ENCODE measurements at regions not wholly inside any gene's neighbourhood (a gene's known extent, or its start where the extent isn't known, plus 50 kb on each side); places are given as distances from the start of the nearest gene placed in this dataset.

GRCh38 chr17:77070888-77071279 is 69.9 kb upstream of the SEC14L1 start:
- Mint-ChIP-seq H3K9me3 (no peaks in the 10 kb centered on the region), H3K4me1 (ENCODE audit: low read depth) (peaks cover 1% of the 10 kb centered on the region), H3K36me3 (ENCODE audit: low read depth) (no peaks in the 10 kb centered on the region), H3K27me3 (ENCODE audit: low read depth) (peaks cover 24% of the 10 kb centered on the region), H3K4me3 (no peak overlapping the region), H3K27ac (no peak overlapping the region)
- intact Hi-C loops (cut with micrococcal nuclease), result no loop called here
- CTCF ChIA-PET, result no interaction called here
- DNase-seq, result no peak

- Mint-ChIP-seq H3K4me3 (no peak overlapping the region), H3K4me1 (ENCODE audit: low read depth) (no peaks in the 10 kb centered on the region), H3K9me3 (no peaks in the 10 kb centered on the region), H3K27me3 (ENCODE audit: low read depth) (peaks cover 29% of the 10 kb centered on the region), H3K36me3 (ENCODE audit: low read depth) (no peaks in the 10 kb centered on the region), H3K27ac (no peak overlapping the region)
- intact Hi-C loops (cut with micrococcal nuclease), result no loop called here
- DNase-seq, result no peak
- CTCF ChIA-PET, result no interaction called here
These were observed 68.8 kb upstream of the SEC14L1 start for GRCh38 chr17:77071925-77072490.

DNA sequence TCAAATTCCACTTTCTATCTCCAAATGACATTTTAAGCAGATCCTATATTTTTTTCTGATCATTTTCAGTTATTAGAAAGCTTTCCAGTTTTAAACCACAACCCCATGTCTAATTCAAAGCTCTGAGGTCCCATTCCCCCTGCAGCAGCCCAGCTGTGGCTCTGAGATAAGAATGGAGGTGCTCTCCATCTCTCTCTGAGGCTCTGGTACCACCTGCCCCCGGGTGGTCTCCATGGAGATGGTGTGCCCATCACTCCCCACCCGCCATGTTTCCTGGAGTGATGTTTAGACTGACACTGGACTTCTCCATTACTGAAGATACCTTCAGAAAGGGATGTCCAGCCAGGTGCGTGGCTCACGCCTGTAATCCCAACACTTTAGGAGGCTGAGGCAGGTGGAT is 68.1 kb upstream of the SEC14L1 start:
- H3K27me3 Mint-ChIP-seq (ENCODE audit: low read depth), result peaks cover 26% of the 10 kb centered on the region
- H3K27ac Mint-ChIP-seq, result no peak overlapping the region
- DNase-seq, result no peak
- intact Hi-C loops (cut with micrococcal nuclease), result no loop called here
- no peaks in the 10 kb centered on the region for H3K36me3 Mint-ChIP-seq (ENCODE audit: low read depth)
- H3K4me1 Mint-ChIP-seq (ENCODE audit: low read depth), result no peaks in the 10 kb centered on the region
- CTCF ChIA-PET, result no interaction called here
- H3K9me3 Mint-ChIP-seq, result no peaks in the 10 kb centered on the region
- H3K4me3 Mint-ChIP-seq, result no peak overlapping the region

DNA sequence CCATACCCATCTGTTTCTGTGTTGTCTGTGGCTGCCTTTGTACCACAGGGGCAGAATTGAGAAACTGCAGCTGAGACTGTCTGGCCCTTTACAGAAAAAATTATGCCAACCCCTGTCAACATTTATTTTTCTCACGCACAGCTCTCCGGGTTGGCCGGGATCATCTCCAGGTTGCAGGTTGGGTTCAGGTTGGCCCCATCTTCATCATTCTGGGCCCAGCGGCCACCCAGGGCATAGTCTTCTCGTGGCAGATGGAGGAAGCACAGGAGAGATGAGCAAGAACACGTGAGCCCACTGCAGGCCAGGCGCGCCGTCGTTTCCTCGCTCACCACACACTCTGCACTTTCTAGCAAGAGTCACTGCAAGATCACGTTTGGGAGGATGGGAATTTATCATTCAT is 66.1 kb upstream of the SEC14L1 start:
- Mint-ChIP-seq H3K36me3 (ENCODE audit: low read depth) (no peaks in the 10 kb centered on the region), H3K27ac (no peak overlapping the region), H3K27me3 (ENCODE audit: low read depth) (peaks cover 24% of the 10 kb centered on the region), H3K4me3 (no peak overlapping the region), H3K9me3 (no peaks in the 10 kb centered on the region), H3K4me1 (ENCODE audit: low read depth) (no peaks in the 10 kb centered on the region)
- intact Hi-C loops (cut with micrococcal nuclease), result no loop called here
- CTCF ChIA-PET, result interaction anchor here (1.1 to 2.0 kb wide), 3 partner anchors 12 to 18 kb away, joined by 4 to 7 read pairs (median 4); no protein-coding TSS in a partner anchor
- no peak for DNase-seq

- Mint-ChIP-seq H3K27ac (no peak overlapping the region), H3K36me3 (ENCODE audit: low read depth) (no peaks in the 10 kb centered on the region), H3K27me3 (ENCODE audit: low read depth) (peaks cover 24% of the 10 kb centered on the region), H3K9me3 (no peaks in the 10 kb centered on the region), H3K4me1 (ENCODE audit: low read depth) (no peaks in the 10 kb centered on the region), H3K4me3 (no peak overlapping the region)
- DNase-seq, result no peak
- intact Hi-C loops (cut with micrococcal nuclease), result no loop called here
- CTCF ChIA-PET, result interaction anchor here (0.6 to 1.2 kb wide), 4 partner anchors 10 to 211 kb away, joined by 3 to 4 read pairs (median 4); no protein-coding TSS in a partner anchor
These were observed 64.5 kb upstream of the SEC14L1 start for GRCh38 chr17:77076124-77076830.

- Mint-ChIP-seq H3K4me1 (ENCODE audit: low read depth) (peaks cover 17% of the 10 kb centered on the region), H3K4me3 (no peak overlapping the region), H3K27me3 (ENCODE audit: low read depth) (no peaks in the 10 kb centered on the region), H3K36me3 (ENCODE audit: low read depth) (peaks cover 2% of the 10 kb centered on the region), H3K27ac (no peak overlapping the region), H3K9me3 (no peaks in the 10 kb centered on the region)
- intact Hi-C loops (cut with micrococcal nuclease), result no loop called here
- CTCF ChIA-PET, result no interaction called here
- DNase-seq, result no peak
These were observed 57.2 kb upstream of the SEC14L1 start for GRCh38 chr17:77083531-77083930.

DNA sequence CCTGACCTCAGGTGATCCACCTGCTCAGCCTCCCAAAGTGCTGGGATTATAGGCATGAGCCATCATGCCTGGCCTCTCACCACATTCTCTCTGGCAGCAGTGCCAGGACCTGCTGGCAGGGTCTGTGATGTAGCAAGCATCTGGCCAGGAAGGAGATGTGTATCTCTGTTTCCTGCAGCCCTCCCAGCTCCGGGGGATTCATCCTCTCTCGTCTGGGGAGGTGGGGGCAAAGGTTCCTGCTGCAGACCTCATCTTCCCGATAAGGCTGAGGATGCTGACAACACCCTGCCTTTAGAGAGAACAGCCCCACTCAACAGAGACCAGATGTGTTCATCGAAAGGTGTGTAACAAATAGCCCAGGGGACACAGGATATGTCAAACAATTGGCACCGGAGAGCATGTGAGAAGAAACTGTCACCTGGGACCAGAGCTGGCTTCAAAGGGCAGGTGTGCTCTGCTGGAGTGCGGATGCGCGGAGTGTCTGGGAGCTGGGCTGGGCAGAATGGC is 54.8 kb upstream of the SEC14L1 start:
- intact Hi-C loops (cut with micrococcal nuclease), result loop anchor here (1.0 kb wide), 1 partner anchor 161 kb away; no protein-coding TSS in a partner anchor
- no peaks in the 10 kb centered on the region for H3K9me3 Mint-ChIP-seq
- CTCF ChIA-PET, result interaction anchor here (0.7 to 3.5 kb wide), 8 partner anchors 9 to 868 kb away, joined by 3 to 25 read pairs (median 5); no protein-coding TSS in a partner anchor
- peak overlapping the region; percentile 3 for H3K4me3 Mint-ChIP-seq
- H3K4me1 Mint-ChIP-seq (ENCODE audit: low read depth), result peaks cover 35% of the 10 kb centered on the region
- DNase-seq, result peak; percentile 21
- peaks cover 24% of the 10 kb centered on the region for H3K36me3 Mint-ChIP-seq (ENCODE audit: low read depth)
- H3K27ac Mint-ChIP-seq, result no peak overlapping the region
- no peaks in the 10 kb centered on the region for H3K27me3 Mint-ChIP-seq (ENCODE audit: low read depth)

DNA sequence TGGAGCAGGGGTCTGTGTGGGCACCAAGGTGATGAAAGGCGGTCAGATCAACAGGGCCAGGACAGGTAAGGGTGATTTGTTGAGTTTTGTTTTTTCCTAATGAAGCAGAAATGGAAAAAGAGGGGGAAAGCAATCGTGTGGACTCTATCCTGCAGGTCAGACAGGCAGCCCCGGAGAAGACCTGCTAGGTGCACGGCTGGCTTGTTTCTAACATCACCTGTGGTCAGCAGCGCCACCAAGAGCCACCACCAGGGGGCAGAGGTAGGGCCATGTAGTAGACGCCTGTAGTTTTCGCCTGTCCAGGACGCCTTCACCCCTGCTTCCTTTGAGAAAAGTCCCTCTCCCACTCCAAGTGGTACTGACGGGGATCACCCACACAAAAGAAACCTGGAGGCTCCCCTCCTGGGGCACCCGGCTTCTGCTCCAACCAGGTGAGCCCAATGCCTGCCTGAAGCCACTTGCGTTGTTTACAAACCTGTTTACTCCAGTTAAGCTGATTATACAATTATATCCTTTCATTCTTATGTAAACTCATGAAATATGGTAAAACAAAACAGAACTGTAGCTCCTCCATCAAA is 54.2 kb upstream of the SEC14L1 start:
- intact Hi-C loops (cut with micrococcal nuclease), result loop anchor here (1.0 kb wide), 1 partner anchor 161 kb away; no protein-coding TSS in a partner anchor
- peak overlapping the region; percentile 3 for H3K4me3 Mint-ChIP-seq
- H3K36me3 Mint-ChIP-seq (ENCODE audit: low read depth), result peaks cover 30% of the 10 kb centered on the region
- H3K27me3 Mint-ChIP-seq (ENCODE audit: low read depth), result no peaks in the 10 kb centered on the region
- no peaks in the 10 kb centered on the region for H3K9me3 Mint-ChIP-seq
- CTCF ChIA-PET, result interaction anchor here (0.6 to 3.5 kb wide), 22 partner anchors 8 to 868 kb away, joined by 3 to 25 read pairs (median 3); no protein-coding TSS in a partner anchor
- no peak overlapping the region for H3K27ac Mint-ChIP-seq
- peaks cover 40% of the 10 kb centered on the region for H3K4me1 Mint-ChIP-seq (ENCODE audit: low read depth)
- peak; percentile 88 for DNase-seq

- no peaks in the 10 kb centered on the region for H3K27me3 Mint-ChIP-seq (ENCODE audit: low read depth)
- intact Hi-C loops (cut with micrococcal nuclease), result loop anchor here (1.0 kb wide), 1 partner anchor 52 kb away; the partner anchor contains the start of gene SEC14L1
- peaks cover 48% of the 10 kb centered on the region for H3K4me1 Mint-ChIP-seq (ENCODE audit: low read depth)
- peak; percentile 10 for DNase-seq
- H3K9me3 Mint-ChIP-seq, result no peaks in the 10 kb centered on the region
- peak overlapping the region; percentile 98 for H3K27ac Mint-ChIP-seq
- H3K4me3 Mint-ChIP-seq, result peak overlapping the region; percentile 89
- H3K36me3 Mint-ChIP-seq (ENCODE audit: low read depth), result peaks cover 38% of the 10 kb centered on the region
- CTCF ChIA-PET, result interaction anchor here (0.6 to 3.5 kb wide), 19 partner anchors 11 to 919 kb away, joined by 3 to 25 read pairs (median 4); no protein-coding TSS in a partner anchor
These were observed 52.9 kb upstream of the SEC14L1 start for GRCh38 chr17:77087650-77088454.

DNA sequence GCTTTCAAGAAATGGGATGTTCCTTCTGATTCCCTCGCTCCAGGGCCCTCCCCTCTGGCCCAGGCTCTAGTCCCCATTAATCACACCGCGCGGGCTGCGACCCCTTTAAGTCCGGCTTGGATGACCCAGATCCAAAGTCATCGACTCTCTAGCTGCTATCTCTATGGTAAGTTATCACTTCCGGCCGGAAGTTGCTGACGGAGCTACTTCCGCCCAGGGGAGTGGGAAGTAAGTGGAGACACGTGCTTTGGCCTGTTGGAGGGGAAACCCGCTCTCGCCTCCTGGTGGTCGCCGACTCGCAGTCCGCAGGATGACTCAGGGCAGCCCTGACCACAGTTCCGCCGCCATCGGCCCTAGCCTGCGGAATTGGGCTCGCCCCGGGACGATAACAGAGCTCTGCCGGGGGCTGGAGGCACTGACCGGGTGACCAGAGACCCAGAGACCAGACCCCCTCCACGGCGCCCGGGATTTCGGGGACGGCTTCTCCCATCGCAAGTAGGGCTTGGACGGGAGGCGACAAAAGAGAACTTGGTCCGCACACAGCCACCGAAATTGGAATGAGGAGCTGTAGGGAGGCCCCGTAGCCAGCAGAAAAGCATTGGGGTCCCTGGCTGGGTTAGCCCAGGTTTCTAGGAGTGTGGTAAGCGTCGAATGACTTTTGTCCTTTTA is 52.2 kb upstream of the SEC14L1 start:
- peak overlapping the region; percentile 98 for H3K27ac Mint-ChIP-seq
- no peaks in the 10 kb centered on the region for H3K9me3 Mint-ChIP-seq
- H3K4me3 Mint-ChIP-seq, result peak overlapping the region; percentile 89
- peaks cover 53% of the 10 kb centered on the region for H3K4me1 Mint-ChIP-seq (ENCODE audit: low read depth)
- intact Hi-C loops (cut with micrococcal nuclease), result loop anchor here (1.0 kb wide), 1 partner anchor 52 kb away; the partner anchor contains the start of gene SEC14L1
- CTCF ChIA-PET, result interaction anchor here (0.6 to 3.5 kb wide), 13 partner anchors 10 to 918 kb away, joined by 3 to 25 read pairs (median 4); no protein-coding TSS in a partner anchor
- DNase-seq, result peak; percentile 90
- H3K27me3 Mint-ChIP-seq (ENCODE audit: low read depth), result no peaks in the 10 kb centered on the region
- peaks cover 41% of the 10 kb centered on the region for H3K36me3 Mint-ChIP-seq (ENCODE audit: low read depth)

DNA sequence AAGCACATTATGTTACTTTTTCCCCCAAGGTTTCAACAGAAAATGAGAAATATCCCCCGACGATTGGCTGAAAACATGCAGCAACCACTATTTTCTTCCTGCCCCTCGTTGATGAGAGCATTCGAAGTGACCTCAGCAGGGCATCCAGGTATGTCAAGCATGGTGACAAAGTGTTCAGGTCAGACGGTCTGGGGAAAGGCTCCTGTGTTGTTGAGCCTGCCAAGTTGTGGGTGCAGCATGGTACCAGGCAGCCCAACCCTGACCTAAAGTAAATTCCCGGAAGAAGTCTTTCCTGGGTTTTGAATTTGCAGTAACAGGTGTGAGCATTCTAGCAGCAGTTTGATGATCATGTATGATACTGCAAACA is 51.7 kb upstream of the SEC14L1 start:
- H3K4me3 Mint-ChIP-seq, result peak overlapping the region; percentile 89
- H3K9me3 Mint-ChIP-seq, result no peaks in the 10 kb centered on the region
- CTCF ChIA-PET, result interaction anchor here (0.8 to 3.5 kb wide), 8 partner anchors 9 to 162 kb away, joined by 3 to 25 read pairs (median 4); no protein-coding TSS in a partner anchor
- intact Hi-C loops (cut with micrococcal nuclease), result no loop called here
- DNase-seq, result peak; percentile 19
- H3K4me1 Mint-ChIP-seq (ENCODE audit: low read depth), result peaks cover 53% of the 10 kb centered on the region
- peak overlapping the region; percentile 98 for H3K27ac Mint-ChIP-seq
- H3K27me3 Mint-ChIP-seq (ENCODE audit: low read depth), result no peaks in the 10 kb centered on the region
- peaks cover 44% of the 10 kb centered on the region for H3K36me3 Mint-ChIP-seq (ENCODE audit: low read depth)
